Stimulated activated CD8-positive, alpha-beta memory T cell treated with anti-CD3 and anti-CD28 coated beads, Interleukin-4, amount 100 ng/mL, for 48 hours (primary cell): ENCODE measurements at regions not wholly inside any gene's neighbourhood (a gene's known extent, or its start where the extent isn't known, plus 50 kb on each side); places are given as distances from the start of the nearest gene placed in this dataset.

Experiments
- DNase-seq: peaks from one replicate; pipeline ENCODE4 v3.0.0-alpha.2; 2020

DNA sequence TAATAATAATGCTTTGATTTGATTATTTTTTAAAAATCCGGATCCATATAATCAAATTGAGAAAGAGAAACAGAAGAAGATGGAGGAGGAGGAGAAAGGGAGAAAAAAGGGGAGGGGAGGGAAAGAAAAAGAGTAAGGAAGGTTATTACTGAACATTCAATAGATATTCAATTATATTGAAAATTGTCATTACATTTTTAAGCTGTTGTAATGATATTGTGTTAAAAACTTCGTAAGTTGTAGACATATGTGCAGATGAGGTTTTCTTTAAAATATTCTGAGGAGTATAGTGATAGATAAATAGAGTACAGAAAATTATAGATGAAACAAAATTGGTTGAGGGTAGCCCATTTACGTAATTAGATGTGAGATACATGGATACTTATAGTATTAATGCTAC is 933.0 kb upstream of the PHF14 start:
- no peak for DNase-seq

DNA sequence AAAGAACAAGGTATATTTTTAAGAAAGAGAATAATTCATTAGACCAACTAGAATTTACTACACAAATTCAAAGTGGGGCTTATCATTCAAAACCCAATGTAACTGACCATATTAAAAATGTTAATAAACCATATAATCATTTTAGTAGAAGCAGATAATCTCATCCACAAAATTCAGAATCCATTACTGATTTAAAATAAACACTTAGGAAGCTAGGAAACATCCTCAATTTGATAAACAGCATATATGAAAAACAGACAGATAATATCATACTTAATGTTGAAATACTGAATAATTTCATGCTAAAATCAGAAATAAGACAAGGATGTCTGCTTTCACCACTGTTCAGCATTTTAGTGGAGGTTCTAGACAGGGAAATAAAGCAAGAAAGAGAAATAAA is 902.8 kb upstream of the PHF14 start:
- DNase-seq = no peak

DNA sequence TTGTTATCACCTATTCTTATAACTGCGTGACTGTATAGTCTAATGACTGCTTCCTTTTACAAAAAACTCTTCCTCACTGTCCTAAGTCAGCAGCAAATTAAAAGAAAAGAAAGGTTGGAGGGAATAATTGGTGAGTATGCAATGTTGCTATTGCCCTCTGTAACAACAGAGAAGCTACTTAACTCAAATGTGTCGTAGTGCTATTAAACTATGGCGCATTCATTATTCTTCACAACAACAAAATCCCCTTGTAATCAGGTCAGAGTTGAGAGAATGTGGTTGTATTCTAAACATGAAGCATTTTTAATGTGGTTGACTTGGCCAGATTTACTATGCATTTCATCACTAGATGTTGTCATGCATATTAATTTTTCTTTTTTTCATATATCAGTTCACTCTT is 897.8 kb upstream of the PHF14 start:
- no peak for DNase-seq

DNA sequence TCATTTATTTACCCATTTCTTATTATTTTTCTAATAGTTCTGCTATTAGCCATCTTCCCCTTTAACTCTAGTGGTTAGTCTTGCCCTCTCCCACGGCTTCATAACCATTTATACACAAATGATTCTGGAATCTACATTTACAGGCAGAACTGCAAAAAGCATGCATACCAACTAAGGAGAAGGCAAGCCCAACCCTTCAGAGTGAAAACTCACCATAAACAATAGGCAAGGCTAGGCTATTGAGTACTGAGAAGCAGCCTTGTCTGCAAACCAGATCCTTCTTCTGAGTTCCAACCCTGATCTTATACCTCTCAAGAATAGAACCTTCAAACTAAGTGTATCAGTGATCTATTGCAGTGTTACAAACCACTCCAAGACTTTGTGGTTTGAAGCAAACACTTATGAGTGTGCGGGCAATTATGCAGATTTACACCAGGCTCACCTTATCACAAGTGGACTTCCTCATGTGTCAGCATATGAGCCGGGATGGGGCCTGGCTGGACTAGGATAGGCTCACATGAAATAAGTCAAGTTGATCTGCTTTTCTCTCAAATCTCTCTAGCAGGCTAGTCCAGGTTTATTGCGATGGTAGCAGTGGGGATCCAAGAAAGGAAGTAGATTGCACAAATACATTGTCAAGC is 896.9 kb upstream of the PHF14 start:
- DNase-seq = no peak

DNA sequence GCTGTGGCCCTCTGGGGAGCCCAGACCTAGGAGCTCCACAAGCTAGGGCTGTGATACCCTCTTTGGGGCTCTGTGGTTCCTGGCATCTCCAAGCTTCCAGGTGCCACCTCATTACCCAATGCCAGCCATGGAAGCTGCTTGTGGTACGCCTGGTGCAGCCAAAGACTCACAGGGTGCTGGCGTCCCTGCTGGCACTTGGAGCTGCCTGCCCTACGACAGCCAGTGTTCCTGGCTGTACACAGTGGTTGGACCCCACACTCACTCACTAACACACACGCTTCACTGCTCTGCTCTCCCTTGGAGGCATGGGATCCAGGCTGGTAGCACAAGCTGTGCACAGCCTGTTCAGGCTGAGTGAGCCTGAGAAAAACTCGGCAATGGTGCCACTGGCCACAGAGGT is 894.1 kb upstream of the PHF14 start:
- no peak for DNase-seq

DNA sequence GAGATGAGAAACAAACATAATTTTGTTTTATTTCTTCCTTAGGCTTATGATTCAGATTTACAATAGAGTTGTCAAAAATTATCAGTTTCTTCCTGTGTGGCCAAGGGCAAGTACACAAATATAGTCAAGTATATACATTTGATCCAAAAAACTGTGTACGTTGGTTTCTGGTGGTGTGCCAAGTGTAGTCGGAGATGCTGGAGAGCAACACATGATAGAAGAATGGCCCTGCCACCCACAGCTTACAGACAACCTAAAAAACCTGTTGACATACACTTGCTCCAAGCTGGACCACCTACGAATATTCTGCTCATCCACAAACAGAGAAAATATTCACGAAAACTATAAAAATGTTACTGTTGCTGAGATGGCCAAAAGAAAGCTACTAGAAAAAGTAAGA is 890.8 kb upstream of the PHF14 start:
- no peak for DNase-seq

DNA sequence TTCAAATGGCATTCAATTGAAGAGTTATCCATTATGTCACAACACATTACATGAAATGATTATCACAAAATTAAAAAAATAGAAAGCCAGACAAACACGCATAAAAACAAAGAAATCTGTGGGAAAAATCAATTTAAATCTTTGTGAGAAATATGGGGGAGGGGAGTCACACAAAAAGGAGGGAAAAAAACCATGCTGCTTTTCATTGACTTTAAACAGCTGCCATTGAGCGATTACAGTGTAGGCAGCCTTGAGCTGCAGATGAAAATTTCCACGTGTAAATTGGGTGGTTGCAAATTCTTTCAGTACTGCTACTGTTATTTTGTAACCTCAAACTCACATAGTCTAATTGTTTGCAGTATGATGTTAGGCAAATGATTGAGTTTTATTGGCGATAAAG is 889.9 kb upstream of the PHF14 start:
- DNase-seq = no peak

DNA sequence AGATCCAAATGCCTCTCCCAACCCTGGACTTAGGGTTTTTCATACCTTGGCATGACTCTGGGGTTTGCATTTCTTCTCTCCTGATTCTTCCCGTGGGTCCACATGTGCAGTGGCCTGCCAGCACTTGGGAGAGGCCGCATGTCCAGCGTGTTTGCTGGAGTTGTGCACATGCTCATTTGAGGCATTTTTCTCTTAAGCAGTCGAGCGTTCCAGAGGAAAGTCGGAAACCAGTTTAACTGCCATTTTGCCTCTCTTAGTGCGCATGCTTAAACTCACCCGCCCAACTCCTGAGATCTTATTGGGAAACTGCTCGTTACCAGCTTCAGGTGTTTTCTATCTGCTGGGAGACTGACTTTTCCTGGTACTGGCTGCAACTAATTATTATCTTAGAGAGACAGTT is 888.4 kb upstream of the PHF14 start:
- DNase-seq = no peak

DNA sequence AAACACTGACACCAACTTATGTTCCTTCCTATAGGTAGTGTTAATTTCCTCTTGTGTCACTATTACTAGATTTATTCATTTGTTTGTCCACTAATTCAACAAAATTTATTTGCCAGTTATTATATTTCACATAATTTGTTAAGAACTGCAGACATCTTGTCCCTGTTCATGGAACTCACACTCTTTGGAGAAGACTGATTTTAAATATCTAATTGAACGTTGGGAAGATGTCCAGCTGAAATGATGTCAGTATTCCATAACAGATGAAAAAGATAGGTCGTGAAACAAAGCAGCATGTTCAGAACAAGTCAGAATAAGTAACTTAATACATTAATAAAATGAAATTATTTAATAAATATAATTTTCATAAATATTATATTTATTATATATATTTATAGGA is 873.1 kb upstream of the PHF14 start:
- no peak for DNase-seq

DNA sequence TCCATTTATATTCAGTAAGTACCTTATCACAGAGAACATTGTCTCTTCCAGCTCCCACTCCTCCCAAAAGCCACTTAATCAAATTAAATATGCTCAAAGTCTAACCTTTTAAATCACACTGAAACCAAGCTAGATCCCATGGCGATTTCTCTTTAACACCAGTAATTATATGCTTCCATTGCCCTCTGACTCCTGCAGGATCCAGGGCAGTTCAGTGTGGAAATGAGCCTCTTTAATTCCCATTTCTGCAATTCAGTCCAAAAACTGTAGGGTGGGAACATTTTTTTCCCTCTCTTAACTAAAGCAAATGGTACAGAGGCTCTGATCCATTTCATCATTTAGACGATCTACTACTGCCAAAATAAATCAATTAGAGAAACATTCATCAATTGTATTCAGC is 872.3 kb upstream of the PHF14 start:
- DNase-seq = no peak

DNA sequence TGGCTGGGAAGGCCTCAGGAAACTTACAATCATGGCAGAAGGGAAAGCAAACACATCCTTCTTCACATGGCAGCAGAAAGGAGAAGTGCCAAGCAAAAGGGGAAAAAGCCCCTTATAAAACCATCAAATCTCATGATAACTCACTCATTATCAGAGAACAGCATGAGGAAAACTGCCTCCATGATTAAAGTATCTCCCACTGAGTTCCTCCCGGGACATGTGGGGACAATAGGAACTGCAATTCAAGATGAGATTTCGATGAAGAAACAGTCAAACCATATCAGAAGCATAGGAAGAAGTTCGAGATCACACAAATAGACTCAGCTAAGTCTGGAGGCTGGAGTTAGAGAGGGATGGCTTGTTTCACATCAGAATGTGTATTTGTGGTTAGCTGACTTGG is 869.4 kb upstream of the PHF14 start:
- no peak for DNase-seq

DNA sequence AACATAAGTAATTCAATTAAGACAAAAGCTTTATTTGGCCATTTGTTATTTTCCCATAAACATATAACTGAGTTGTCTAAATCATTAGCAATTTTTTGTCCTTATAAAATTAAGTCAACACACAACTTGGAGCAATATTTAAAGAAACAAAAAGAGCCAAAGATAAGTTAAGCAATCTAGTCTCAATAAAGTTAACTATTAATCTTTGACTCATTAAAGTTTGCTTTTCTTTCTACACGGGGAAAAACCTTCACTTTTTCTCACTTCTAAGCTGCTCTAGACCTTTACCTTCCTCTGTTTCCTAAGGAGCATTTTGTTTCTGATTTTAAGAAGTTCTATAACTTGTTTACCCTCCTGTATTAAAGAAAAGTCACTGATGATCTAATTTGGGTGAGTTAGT is 867.1 kb upstream of the PHF14 start:
- no peak for DNase-seq

DNA sequence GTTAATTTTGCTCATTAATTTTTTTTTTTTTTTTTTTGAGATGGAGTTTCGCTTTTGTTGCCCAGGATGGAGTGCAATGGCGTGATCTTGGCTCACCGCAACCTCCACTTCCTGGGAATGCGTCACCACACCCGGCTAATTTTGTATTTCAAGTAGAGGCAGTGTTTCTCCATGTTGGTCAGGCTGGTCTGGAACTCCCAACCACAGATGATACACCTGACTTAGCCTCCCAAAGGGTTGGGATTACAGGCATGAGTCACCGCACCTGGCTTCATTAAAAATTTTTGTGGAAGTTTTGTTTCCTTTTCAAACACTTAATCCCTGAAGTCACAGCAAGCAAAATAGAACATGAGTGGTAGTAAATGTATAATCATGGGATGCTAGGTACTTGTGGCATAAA is 857.2 kb upstream of the PHF14 start:
- no peak for DNase-seq

DNA sequence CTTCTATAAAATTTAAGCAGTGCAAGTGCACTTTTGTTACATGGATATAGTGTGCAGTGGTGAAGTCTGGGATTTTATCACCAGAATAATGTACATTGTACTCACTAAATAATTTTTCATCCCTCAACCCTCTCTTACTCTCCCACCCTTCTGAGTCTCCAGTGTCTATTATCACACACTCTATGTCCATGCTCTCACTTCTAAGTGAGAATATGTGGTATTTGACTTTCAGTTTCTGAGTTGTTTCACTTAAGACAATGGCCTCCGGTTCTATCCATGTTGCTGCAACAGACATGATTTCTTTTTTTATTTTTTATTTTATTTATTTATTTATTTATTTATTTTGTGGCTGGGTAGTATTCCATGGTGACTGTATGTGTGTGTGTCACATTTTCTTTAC is 855.9 kb upstream of the PHF14 start:
- DNase-seq = no peak

DNA sequence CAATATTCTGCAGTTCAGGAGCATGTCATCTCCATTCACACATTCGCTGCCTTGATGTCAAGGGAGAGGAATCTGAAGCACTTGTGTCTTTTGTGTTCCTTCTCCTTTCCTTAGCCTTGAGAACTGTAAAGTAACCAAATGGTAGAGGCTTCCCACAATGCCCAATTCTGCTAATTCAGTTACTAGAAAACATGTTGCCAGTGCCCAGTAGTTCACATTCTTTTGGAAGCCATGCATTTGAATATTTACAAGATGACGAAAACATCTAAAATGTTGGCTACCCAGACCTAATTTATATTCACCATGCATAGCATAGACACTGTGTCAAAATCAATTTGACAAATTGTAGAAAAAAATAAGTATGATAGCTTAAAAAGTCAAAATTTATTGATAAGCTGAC is 852.7 kb upstream of the PHF14 start:
- DNase-seq = no peak

DNA sequence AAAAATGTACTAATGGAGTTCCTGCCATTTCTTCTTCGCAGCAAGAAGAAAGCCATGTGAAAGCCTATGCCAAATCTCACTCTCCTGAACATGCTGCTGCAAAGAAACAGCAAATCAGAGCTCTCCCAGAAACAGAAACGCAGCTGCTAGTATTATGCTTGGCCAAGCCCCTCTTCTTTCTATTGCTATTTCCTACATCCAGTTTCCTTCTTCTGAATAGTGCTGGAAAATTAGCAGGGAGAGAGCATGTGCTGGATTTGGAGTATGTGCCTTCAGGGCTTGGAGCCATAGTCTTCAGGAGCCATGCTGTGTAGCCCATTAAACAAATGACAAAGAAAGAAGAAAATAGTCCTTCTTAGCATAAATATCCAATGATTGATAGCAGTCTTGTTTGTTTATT is 852.0 kb upstream of the PHF14 start:
- DNase-seq = no peak

DNA sequence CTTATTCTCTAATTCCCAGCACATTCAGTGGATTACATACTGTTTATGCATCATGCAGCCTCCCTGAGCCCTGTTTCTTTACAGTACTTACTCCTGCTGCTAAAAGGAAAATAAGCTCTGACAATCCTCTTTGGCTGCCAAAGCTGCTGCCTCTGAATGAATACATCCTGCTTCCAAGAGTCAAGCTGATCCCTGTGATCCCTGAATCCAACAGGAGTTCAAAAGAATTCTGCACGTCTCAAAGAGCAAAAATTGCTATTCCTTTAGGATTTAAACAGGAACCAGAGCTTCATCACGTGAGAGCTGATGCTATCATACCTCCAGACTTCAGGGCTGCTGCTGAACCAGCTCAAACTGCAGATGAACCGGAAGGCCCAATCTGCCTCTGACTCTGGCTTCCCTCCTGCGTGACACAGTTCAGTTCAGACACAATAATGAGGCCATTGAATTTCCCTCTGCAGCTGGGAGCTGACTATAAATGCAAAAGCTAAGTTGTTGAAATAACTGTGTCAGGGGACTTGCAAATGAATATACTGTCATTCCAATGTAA is 851.0 kb upstream of the PHF14 start:
- DNase-seq = no peak

DNA sequence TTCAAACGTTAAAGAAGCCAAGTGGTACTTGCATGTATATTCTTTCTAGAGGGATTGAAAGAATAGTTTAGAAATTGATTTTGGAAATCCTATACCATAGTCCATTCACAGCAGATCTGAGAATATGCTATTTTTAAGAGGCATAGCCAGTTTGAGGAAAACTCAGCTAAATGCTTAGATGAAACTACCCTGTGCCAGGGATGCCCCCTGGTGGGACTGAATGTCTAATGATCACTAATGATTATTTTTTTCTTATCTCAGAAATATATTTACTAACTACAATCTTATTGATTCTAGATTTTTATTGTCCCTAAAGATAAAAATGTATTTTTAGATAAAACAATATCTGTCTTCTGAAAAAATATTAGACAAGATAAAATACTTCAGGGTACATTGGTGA is 844.9 kb upstream of the PHF14 start:
- DNase-seq = no peak

DNA sequence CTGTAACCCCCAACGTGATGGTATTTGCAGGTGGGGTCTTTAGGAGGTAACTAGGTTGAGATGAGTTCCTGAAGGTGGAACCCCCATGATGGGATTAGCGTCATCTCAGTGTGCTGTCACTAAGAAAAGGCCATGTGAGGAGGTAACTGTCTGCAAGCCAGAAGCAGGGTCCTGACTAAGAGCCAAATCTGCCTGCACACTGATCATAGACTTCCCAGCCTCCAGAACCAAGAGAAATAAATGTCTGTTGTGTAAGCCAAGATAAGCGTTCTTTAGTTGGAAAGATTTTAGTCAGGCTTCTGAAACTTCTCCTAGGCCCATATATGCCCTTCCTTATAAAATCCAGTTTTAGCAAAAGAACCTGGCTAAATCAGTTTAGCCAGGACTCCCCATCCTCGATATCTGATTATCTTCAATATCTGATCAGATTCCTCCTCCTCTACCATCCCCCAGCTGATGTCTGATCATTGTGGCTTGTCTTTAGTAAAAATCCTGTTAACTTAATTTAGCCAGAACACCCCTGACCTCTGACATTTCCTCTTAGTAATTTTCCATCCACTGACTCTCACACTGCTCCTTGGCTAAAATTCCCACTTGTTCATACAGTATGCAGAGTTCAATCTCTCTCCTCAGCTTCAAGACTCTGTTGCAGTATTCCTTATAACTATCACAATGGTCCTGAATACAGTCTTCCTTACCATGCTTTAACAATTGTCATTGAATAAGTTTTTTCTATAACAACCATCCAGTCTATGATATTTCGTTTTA is 835.4 kb upstream of the PHF14 start:
- DNase-seq = no peak

DNA sequence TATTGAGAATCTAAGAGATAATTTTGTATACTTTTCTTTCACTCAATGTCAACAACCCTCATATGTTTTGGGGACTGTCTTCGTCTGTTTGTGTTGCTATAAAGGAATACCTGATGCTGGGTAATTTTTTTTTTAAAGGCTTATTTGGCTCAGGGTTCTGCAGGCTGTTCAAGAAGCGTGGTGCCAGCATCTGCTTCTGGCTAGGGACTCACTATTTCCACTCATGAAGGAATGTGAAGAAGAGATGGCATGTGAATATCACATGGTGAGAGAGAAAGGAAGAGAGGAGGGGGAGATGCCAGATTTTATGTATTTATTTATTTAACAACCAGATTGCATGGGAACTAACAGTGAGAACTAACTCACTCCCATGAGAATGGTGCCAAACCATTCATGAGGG is 827.4 kb upstream of the PHF14 start:
- DNase-seq = no peak

DNA sequence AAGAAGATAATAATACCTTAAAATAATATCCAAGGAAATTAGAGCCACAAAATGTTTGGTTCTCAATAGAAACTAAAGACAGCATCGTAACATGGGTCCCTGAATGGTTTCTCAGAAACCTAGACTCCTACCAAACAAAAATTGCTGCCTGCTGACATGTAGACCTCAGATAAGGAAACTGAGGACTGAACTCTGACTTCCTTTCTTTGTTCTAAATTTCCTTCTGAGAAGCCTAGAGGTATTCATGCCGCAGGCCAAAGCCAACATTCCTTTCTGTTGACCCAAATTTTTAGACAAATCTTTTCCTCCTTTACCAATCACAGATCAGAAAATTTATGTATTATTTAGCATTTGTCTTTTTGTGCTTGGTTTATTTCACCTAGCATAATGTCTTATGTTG is 816.7 kb upstream of the PHF14 start:
- no peak for DNase-seq

DNA sequence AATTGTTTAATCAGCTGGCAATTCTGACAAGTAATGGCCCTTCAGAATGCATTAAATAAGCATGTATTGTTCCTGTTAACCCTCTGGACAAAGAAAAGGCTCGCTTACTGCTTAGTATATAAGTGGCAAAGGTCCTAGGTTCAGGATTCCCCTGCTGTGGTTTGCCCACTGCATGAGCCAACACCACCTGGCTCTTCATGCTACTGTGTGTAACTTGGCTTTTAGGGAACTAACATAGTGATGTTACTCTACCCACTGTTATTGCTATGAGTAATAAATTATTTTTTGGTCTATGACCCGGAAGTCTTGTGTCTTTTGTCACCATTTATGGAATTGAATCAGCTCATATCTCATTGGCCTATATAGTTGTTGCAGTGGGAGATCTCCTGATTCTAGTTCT is 791.7 kb upstream of the PHF14 start:
- no peak for DNase-seq

DNA sequence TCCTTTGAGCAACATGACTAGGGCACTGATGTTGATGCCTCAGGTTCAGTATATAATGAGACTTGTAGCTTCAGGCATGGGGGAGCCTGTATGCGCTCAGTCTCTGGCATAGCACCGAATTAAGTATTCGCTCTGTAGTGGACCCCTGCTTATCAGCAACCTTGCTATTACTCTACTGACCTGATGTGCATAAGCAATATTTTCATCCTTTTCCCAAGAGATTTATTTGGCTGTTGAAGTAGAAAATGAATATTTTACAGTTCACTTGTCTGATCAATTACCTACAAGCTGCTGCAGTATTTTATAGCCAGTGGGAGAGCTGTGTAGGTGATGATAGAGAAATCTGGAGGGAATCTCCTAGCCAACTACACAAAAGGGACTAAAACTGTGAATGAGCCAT is 781.6 kb upstream of the PHF14 start:
- no peak for DNase-seq

DNA sequence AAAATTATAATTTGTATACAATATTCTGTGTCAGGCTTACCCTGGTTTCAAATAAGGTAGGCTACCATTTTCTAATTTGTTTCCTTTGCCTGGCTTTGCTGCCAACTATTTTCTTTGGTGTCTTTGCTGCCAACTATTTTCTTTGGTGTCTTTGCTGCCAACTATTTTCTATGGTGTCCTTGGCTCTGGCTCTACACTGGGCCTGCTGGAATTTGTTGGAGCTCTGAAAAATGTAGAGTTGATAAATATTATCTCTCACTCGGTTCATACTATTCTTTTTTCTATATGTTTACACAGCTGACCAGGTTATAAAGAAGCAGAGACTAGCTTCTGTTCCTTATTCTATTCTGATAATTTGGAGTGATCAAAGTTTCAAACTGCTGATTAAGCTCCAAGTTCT is 768.0 kb upstream of the PHF14 start:
- DNase-seq = no peak

DNA sequence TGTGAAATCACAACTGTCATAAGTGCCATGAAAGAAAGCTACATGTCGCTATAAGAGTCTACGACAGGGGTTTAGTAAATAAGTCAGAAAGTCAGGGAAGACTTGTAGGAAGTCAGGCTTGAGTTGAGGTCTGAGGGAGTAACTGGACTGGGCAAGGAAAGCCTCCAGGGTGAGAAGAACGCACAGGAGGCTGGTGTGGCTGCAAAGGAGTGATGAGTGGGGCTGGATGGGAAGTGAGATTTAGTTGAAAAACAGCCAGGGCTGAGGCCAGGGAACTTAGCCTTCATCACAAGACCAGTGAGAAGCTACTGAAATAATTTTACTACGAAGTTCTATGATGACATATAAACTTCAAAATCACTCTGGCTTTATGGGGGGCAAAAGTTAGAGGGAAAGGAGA is 763.7 kb upstream of the PHF14 start:
- DNase-seq = no peak
